ENCODE measurements at regions not wholly inside any gene's neighbourhood (a gene's known extent, or its start where the extent isn't known, plus 50 kb on each side); places are given as distances from the start of the nearest gene placed in this dataset.

DNA sequence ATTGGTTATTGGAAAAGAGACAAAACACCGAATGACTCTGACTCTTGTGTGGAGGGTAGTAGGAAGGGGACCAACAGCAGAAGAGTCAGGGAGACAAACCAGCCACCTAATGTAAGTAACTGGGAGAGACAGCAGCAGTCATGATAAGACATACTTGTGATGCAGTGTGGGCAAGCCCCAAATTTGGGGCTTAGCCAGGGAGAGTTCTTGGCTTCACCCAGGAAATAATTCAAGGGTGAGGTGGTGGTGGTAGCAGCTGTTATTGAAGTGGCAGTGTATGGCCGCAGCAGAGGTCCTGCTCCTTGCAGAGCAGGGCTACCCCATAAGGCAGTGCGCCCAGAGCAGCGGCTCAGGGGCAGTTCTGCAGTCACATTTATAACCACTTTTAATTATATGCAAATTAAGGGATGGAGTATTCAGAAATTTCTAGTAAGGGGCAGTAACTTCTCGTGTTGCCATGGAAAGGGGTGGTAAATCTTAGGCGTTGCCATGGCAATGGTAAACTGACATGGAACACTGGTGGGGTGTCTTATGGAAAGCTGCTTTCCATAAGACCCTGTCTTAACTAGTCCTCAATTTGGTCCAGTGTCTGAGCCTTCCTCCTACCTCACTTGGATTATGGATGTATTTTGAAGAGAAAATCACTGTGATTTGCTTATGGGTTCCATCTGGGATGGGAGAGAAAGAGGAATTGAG, 317.1 kb downstream of the PHKB start:
- Histone ChIP-seq H2BK5ac (ENCODE audit: low read depth, low read length) (no peak overlapping the region), H4K5ac (ENCODE audit: insufficient read length, low read depth, low read length) (no peak overlapping the region), H3K23ac (ENCODE audit: insufficient read length) (no peak overlapping the region), H3K79me1 (ENCODE audit: low read depth, low read length) (no peaks in the 10 kb centered on the region), H3K9ac (replicated peaks in 1 of 4; ENCODE audit: extremely low read depth in 1 of 4, low read depth in 3 of 4, low read length in 3 of 4) (no peak overlapping the region), H3K4me1 (replicated peaks in 1 of 4; ENCODE audit: control insufficient read depth in 3 of 4, insufficient read depth in 4 of 4, low read length in 3 of 4) (peaks cover 0 to 10% (median 10%) of the 10 kb centered on the region in 4 experiments; a peak in 5 of 7 replicates), H2BK20ac (ENCODE audit: low read length) (no peak overlapping the region), H2BK120ac (replicated peaks; ENCODE audit: low read depth, low read length) (no peak overlapping the region), H2BK12ac (ENCODE audit: low read depth, low read length) (no peak overlapping the region), H3K56ac (replicated peaks; ENCODE audit: insufficient read length, low read depth, low read length) (no peak overlapping the region), H3K36me3 (ENCODE audit: control insufficient read depth in 2 of 4, insufficient read depth in 4 of 4, low read length in 3 of 4) (no peaks in the 10 kb centered on the region), H3K4ac (replicated peaks; ENCODE audit: insufficient read length, low read depth, low read length) (no peak overlapping the region), H4K20me1 (replicated peaks in 1 of 2; ENCODE audit: control insufficient read depth in 1 of 2, insufficient read depth in 2 of 2, low read length in 2 of 2) (no peaks in the 10 kb centered on the region), H3K4me3 (ENCODE audit: extremely low read depth in 1 of 4, insufficient read depth in 2 of 4, low read depth in 3 of 4, low read length in 4 of 4) (no peak overlapping the region), H3K27me3 (replicated peaks in 1 of 4; ENCODE audit: control insufficient read depth in 3 of 4, extremely low read depth in 1 of 4, insufficient read depth in 3 of 4, low read length in 3 of 4) (no peaks in the 10 kb centered on the region), H2AK5ac (ENCODE audit: low read depth, low read length) (no peak overlapping the region), H3K79me2 (ENCODE audit: control insufficient read depth in 1 of 2, insufficient read depth in 2 of 2, low read length in 2 of 2) (no peaks in the 10 kb centered on the region), H3K27ac (ENCODE audit: low read depth, low read length) (no peak overlapping the region), H3K23me2 (ENCODE audit: low read depth, low read length) (no peaks in the 10 kb centered on the region), H4K91ac (replicated peaks; ENCODE audit: insufficient read length, low read length) (no peak overlapping the region), H3K14ac (ENCODE audit: insufficient read length) (no peak overlapping the region), H3K9me3 (ENCODE audit: insufficient read depth in 2 of 2, low read depth in 1 of 2, low read length in 1 of 2) (no peaks in the 10 kb centered on the region), H4K8ac (ENCODE audit: extremely low read depth, insufficient read depth, low read length) (no peak overlapping the region), H2AFZ (ENCODE audit: low read length) (no peak overlapping the region), H3K4me2 (ENCODE audit: insufficient read depth in 1 of 2, low read depth in 2 of 2, low read length in 2 of 2) (no peak overlapping the region), H2BK15ac (ENCODE audit: low read length) (no peak overlapping the region), H3K18ac (ENCODE audit: extremely low read depth, low read length) (no peak overlapping the region)
- ChIA-PET CTCF (ENCODE audit: partially characterized antibody) (no interaction called here), POLR2A (ENCODE audit: partially characterized antibody) (no interaction called here)
- DNase-seq (ENCODE audit: low read depth in 1 of 2, low spot score in 2 of 2) (no peak), FAIRE-seq (no peak)
- 91% methylated on average over 6 of the region's 6 CpGs; no CpG with 5 or more reads in 1 of the 2 experiments for WGBS, 2 experiments (ENCODE audit: extremely low coverage in 1 of 2, insufficient coverage in 1 of 2, insufficient read length in 1 of 2, insufficient replicate concordance in 2 of 2, low coverage in 1 of 2, low lambda C conversion rate in 2 of 2, missing lambda C conversion rate in 1 of 2)
- TF ChIP-seq TAF7 (optimal IDR thresholded peaks at IDR 0.05; ENCODE audit: borderline replicate concordance, low read depth, low read length) (no peak), SP2 (IDR thresholded peaks at IDR 0.05; ENCODE audit: low read length) (no peak), PHF8 (conservative IDR thresholded peaks at IDR 0.05; ENCODE audit: low read depth, low read length) (no peak), ZNF274 (IDR thresholded peaks at IDR 0.05; ENCODE audit: borderline replicate concordance, extremely low read depth, low read length) (no peak), BRCA1 (IDR thresholded peaks at IDR 0.05; ENCODE audit: low read depth, low read length) (no peak), EGR1 (IDR thresholded peaks at IDR 0.05; ENCODE audit: borderline replicate concordance, low read depth, low read length) (no peak), FOSL1 (IDR thresholded peaks at IDR 0.05; ENCODE audit: insufficient read depth, low read depth, low read length) (no peak), RNF2 (IDR thresholded peaks at IDR 0.05; ENCODE audit: borderline replicate concordance, low read depth, low read length, missing control alignments, poor library complexity, severe bottlenecking) (no peak), POLR2A (IDR thresholded peaks at IDR 0.05; ENCODE audit: control extremely low read depth in 1 of 2, low read depth in 2 of 2, low read length in 2 of 2) (no peak), NRF1 (IDR thresholded peaks at IDR 0.05; ENCODE audit: low read depth, low read length) (no peak)
- TF ChIP-seq, protein P1, sequence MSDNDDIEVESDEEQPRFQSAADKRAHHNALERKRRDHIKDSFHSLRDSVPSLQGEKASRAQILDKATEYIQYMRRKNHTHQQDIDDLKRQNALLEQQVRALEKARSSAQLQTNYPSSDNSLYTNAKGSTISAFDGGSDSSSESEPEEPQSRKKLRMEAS (IDR thresholded peaks at IDR 0.05): no peak
- TF ChIP-seq, protein P2, sequence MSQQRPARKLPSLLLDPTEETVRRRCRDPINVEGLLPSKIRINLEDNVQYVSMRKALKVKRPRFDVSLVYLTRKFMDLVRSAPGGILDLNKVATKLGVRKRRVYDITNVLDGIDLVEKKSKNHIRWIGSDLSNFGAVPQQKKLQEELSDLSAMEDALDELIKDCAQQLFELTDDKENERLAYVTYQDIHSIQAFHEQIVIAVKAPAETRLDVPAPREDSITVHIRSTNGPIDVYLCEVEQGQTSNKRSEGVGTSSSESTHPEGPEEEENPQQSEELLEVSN (IDR thresholded peaks at IDR 0.05): no peak
